GM19467 (cell line): ENCODE measurements at regions not wholly inside any gene's neighbourhood (a gene's known extent, or its start where the extent isn't known, plus 50 kb on each side); places are given as distances from the start of the nearest gene placed in this dataset.

ENCODE experiments used
- ATAC-seq: cut with Tn5 transposase; IDR thresholded peaks from one replicate; pipeline ENCODE4 v1.9.1; 2021; ENCODE audit warnings: mild to moderate bottlenecking, moderate library complexity; ENCODE audit not compliant: unreplicated experiment

DNA sequence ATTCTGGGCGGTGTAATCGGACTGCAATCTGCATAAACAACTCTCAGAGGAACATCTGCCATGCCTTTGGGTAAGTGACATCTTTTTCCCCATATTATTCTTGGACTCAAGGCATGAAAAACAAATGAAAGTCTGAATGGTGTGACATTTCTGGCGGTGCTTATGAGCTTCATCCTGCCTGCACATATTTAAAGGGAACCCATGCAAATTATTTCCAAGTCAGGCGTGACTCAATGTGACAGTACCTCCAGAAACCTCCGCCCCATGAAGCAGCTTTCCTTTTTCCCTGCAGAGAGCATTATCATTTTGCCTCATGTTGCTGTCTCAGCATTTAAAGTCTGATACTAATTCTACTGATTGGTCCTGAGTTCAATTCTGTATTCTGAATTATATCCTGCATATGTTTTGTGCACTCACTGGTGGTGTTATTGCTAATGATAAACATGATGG is 585.4 kb downstream of the SNAPC1 start:
- ATAC-seq: no peak

DNA sequence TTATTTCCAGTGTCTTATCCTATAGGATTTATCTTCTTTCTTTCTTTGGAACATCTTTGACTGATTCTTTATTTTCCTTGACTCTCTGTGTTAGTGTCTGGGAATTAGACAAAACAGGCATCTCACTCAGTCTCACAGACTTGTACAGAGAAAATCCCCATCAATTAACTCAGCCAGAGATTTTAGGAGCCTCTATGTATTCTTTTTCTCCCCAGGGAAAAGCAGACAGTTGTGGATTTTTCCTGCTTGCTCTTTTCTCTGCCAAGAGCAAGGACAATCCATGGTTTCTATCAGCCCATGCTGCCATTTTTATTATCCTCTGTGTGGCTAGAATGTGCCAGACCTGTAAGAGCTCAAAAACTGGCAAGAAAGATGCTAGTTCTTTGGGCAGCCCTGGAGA is 595.1 kb downstream of the SNAPC1 start:
- no peak for ATAC-seq

DNA sequence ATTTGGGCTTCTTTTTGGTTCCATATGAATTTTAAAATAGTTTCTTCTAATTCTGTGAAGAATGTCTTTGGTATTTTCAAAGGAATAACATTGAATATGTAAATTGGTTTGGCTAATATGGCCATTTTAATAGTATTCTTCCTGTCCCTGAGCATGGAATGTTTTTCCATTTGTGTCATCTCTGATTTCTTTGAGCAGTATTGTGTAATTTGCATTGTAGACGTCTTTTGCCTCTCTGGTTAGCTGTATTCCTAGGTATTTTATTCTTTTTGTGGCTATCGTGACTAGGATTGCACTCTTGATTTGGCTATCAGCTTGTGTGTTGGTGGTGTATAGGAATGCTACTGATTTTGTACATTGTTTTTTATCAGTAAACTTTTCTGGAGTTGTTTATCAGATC is 601.9 kb downstream of the SNAPC1 start:
- no peak for ATAC-seq

DNA sequence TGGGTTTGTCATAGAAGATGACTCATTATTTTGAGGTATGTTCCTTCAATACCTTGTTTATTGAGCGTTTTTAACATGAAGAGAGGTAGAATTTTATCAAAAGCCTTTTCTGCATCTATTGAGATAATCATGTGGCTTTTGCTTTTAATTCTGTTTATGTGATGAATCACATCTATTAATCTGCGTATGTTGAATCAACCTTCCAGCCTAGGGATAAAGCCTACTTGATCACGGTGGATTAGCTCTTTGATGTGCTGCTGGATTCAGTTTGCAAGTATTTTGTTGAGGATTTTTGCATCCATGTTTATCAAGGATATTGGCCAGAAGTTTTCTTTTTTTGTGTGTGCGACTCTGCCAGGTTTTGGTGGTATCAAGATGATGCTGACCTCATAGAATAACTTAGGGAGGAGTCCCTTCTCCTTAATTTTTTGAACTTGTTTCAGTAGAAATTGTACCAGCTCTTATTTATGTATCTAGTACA is 602.6 kb downstream of the SNAPC1 start:
- ATAC-seq: no peak

DNA sequence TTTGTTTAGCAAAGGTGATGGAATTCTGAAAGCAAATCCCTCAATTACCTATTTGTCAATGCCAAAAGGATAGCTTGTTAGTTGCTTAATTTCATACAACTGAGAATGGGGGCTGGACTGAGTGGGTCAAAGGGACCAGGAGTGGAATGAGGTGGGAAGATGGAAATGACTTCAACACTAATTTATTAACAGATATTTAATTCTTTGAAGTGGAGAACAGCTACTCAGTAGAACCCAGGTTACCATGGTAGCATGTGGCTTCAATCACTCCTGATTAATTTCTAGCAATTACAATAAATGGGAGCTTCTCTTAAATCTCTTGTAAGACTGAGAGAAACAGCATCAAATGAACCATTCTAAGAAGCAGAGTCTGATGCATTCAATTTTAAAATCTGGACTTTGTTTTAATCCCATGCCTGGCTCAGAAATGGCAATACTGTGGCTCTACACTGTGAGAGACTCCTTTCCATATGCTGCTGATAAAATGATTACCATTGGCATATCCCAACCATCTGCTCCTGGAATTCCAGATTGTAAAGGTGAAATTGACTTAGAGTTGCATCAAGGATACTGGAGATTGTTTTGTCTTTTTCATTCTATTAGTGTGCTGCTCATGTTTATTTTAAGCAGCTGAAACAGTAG is 607.8 kb downstream of the SNAPC1 start:
- no peak for ATAC-seq

DNA sequence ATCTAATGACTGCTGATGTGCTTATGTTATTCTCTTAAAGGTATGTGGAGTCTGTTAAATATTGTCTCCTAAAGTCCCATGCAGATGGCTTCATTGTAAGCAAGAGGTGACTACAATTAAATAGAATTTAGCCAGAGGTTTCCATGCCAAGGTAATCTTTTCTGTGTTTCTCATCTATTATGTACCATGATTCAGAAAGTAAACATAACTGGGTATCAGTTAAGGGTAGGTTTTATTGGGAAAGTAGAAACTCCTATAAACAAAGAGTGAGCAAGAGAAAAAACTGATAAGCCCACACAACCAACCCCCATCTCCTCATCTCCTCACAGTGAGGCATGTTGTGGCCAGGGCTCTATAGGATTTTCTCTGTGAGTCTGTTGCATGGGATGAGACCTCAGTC is 611.7 kb downstream of the SNAPC1 start:
- ATAC-seq: no peak

DNA sequence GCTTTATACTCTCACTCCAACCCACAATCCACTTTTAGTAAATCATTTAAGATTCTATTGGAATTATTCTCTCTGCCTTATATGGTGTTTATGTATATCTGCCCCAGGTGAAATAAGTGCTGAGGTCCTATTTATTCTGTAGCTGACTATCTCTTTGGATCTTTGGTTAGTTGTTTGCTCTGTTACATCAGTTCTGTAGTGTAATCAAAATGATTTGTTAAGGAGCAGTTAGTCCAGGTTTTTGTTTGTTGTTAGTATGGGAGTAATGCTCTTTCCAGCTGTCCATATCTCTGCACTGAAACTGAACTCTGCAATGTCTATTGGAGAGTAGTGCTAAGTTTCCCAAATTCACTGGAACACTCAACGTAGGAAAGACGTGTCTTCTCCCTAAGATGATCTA is 615.8 kb downstream of the SNAPC1 start:
- ATAC-seq: no peak

DNA sequence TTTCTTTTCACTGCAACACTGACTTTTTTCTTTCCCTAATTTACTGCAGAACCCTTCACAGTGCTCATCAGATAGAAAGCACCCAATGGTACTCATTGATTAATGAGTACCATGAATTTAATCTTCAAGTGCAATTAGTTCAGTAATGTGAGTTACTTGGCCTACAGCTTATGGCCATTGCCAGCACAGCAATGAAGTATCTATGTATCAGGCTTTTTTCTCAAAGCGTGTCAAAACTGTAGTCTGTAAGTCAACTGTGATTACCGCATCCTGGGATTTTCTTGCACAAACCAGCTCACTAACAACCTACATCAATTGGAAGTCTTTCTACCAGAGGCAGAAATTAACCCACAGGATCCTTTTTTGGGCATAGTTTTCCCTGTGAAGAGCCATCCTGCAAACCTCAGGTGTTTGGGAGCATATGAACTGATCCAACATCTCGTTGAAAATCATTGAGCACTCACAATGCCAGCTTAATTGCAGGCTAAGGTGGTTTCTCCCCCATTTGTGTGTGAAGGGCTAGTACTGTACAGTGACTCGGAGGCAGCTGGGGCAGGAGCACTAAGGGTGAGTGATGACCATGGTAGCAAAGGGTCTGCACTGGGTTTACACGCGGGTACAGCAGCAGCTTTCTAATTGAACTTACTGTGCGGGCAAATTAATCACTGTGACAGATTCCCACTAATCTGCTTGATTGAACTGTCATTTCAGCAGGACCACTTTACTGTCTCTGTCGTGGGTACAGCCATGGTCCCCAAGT is 619.3 kb downstream of the SNAPC1 start:
- ATAC-seq: no peak

DNA sequence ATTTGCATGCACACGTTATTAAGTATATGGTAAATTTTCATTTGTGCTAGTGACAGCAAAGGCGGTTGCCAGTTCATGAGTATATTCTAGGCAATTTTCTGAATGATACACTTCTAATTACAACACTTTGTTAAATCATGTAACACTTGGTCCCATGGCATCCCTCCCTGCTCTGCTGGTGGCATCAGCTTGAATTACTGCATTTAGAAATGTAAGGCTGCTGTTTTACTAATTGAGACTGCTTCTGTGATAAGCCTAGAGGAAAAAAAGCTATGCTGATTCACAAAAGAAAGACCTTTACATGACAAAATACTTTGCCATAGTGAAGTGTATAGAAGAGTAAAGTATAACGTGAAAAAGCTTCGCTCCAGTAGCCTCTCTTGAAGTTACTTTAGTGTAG is 636.1 kb downstream of the KCNH5 start:
- no peak for ATAC-seq

DNA sequence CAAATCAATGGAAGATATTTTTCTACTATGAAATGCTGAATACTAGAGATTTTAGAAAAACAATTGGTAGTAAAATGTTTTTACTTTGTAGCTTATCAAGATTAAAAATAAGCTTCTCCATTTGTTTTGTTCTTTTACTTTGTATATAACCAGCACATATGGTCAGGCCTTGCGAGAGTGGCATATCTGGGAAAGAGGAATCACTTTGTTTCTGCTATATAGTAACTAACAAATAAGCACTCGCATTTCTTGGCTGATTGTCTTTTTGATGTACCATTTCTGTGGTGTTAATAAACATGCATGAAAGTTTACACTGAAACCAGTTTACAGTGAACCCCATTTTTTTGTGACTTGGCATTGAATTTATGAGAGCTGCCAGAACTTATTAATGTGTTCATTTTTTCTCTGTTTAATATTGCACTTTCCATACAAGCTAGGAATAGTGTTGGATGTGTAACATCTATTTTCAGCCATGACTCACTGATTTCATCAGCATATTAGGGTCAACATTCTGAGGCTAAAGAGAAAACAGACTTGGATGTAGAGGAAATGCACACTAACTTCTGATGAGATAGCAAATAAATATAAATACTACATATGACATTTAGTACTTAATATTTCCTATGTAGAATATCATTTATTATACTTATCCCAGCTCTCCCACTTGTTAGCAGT is 635.5 kb downstream of the KCNH5 start:
- ATAC-seq: no peak

DNA sequence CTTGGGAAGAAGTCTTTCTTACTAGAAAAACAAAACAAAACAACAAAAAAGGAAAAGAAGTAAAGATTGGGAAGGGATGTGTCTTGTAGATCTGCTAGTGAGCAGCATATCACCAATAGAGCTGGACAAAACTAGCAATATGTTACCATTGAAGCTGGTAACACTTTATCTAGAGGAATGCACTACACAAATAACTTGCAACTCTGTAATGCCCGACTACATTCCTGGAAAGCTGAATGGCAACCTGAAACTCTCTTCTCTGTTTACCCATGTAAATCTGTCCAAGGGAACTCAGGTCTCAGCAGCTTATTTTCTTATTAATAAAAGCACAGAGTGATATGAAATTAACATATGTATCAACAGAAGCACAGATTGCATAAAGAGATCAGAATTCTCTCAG is 624.4 kb downstream of the KCNH5 start:
- no peak for ATAC-seq

DNA sequence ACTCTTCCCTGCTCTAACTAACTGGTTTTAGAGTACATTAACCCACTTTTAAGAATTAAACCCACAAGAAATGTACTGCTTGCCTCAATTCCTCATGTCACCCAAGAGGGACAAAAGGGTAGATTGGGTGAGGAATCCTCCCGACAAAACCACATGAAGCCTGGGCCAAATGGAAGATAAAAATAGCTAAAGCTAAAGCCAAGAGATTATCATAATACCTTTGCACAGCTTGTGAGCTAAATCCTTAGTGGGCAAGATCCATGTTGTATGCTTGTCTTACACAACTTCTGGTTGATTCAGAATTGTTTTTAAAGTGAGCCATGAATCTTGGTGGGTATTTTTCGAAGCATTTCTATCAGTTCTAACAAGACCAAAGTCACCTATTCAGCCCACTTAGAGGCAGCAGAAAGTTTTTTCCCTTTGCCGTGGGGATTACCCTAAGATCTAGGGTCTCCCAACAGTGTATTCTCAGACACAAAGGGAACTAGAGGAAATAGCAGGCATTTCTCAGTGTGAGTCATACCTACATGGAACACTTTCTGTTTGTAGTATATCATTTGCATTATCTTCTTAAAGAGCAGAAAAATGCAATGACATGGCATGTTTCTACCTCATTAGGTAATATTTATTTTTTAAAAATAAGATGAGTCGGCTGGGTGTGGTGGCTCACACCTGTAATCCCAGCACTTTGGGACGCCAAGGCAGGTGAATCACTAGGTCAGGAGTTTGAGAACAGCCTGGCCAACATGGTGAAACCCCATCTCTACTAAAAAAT is 616.6 kb downstream of the KCNH5 start:
- ATAC-seq: no peak

DNA sequence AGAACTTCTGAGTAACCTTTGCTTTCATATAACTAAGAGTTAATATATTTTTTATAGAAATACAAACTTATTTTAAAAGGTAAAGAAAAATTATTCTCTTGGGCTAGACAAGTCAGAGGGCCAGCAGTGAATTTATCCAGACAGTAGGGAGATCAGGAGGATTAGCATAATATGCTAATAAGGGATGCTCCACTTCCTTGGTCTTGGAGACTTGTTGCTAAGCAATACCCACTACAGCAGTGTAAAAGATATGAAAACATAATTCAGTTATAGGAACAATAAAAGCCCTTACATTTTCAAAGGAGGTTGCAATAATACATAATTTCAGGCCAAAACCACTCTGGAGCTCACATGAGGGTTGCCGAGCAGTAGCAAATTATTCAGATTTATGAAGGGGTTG is 615.6 kb downstream of the KCNH5 start:
- no peak for ATAC-seq

DNA sequence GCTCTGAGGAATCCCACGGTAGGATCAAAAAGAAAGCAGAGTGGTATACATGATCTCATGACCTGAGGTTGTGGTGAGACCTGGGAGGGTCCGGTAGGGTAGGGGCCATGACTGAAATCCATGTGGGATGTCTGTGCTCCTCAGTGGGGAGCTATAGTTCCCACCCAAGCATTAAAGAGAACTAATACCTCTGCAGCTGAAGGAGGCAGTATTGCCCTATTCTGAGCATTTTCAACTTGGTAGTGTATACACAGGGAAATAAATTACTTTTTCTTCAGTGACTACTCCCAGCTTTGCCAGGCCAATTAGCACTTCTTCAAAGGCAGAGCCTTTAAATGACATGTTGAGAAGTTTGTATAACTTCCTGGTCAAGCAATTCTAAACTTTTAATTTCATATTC is 613.8 kb downstream of the KCNH5 start:
- ATAC-seq: no peak

DNA sequence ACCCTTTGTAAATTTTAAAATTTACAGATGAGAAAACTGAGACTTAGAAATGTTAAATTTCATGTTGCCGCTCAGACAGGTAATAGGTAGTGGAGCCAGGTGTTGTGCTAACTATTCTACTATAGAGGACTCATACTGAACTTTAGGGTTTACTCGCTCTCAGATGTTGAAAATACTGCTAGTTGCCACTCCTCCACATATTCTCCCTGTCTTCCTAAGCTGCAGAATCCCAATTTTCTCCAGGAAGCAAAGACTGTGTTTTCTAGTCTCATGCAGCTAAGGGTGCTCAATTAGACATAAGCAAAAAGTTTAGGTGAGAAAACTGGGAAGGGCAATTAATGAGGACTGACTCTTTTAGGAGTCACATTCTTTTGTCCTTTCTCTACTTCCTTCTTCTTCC is 612.3 kb downstream of the KCNH5 start:
- no peak for ATAC-seq

DNA sequence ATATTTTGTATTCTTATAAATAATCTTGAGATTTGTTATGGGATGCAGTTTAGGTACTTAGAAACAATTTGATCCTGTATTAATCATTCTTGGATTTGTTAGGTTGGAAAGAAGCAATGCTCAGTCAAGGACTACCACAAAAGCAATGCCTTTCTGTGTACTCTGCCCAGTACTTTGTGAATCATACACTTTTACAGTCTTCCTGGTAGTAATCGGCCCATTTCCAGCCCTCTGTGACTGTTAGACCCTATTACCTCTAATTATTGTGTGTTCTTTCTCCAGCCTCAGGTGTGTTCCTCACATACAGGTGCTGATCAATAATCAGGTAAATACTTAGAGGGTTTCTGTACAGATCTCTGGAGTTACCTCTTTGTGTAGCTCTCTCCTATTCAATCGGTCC is 609.0 kb downstream of the KCNH5 start:
- ATAC-seq: no peak

DNA sequence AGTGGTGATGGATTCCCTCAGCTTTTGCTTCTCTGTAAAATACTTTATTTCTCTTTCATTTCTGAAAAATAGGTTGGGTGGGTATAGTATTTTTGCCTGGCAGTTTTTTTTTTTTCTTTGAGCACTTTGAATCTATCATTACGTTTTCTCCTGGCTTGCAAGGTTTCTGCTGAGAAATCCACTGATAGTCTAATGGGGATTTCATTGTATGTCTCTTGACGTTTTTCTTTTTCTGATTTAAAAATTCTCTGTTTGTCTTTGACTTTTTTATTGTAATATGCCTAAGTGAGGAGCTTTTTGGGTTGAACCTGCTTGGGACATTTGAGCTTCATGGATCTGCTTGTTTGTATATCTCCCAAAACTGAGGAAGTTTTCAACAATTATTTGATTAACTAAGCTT is 606.0 kb downstream of the KCNH5 start:
- no peak for ATAC-seq

DNA sequence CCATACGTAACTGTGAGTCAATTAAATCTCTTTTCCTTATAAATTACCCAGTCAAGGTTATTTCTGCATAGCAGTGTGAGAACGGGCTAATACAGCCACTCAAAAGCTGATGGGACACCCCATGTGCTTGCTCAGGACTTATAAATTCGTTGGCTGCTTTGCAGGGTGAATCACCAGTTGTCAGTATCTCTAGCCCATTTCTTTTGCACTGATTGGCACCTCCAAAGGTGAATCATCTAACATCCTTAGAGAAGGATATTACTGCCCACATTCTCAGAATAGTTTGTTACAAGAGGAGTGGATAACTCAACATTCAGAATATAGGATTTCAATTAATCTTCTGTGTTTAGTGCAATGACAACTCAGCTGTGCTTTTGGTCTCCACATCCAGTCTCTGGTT is 601.5 kb downstream of the KCNH5 start:
- ATAC-seq: no peak

DNA sequence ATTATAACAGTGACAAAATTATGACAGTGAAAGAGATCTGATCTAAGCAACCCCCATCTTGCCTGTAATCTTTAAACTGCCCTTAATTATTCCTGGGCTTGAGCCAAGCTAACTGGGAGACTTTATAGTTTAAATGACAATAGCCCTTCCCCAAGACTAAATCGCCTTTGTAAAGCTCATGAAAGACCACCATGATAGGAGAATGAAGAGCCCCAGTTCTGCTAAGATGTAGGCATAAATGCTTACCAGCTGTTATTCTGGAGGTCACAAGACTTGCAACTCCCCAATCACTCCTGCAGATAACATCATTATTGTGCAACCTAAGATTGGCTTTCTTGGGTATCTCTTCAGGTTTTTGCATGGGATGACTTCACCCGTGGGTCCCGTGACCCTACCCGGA is 599.7 kb downstream of the KCNH5 start:
- no peak for ATAC-seq

DNA sequence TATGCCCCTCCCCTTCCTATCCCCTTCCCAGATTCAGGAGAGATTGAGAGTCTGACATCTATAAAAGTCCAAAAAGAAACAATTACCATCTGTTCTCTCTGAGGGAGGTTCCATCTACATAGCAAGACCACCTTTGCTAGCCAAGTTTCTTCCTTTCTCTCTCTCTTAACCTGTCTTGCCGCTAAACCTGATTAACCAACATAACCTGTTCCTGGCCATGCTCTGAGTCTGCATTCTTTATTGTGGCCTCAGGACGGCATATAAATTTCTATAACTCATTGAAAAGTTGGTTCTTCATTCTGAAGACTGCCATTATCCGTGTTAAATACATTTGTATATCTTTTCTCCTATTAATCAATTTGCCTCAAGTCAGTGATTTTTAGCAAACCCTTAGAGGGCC is 594.0 kb downstream of the KCNH5 start:
- ATAC-seq: no peak

DNA sequence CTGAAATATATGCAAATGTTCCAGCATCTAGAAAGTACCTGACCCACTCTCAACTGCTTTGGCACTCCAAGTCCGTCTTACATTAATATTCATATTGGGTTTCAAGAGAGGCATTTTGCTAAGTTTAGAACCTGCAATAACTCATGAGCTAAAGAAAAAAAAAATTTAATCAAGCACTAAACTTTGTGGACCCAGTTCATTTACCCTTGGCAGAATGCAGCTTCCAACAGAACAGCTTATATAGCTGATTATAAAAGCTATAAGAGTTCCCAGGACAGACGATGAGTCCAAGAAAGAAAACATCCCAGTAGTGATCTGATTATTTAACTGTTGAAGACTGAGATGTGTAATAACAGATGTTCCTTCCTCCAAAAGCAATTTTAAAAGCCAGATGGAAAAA is 592.0 kb downstream of the KCNH5 start:
- ATAC-seq: no peak
